Hepatocyte (in vitro differentiated cells): ENCODE measurements at regions not wholly inside any gene's neighbourhood (a gene's known extent, or its start where the extent isn't known, plus 50 kb on each side); places are given as distances from the start of the nearest gene placed in this dataset. TPM values are rescaled to one million over a fixed set of nuclear protein-coding genes. Genes with fewer than 3 reads are reported as not detected.

Experiments
- DNase-seq: peaks from one replicate; pipeline ENCODE4 v3.0.0-alpha.2; 2016; ENCODE audit warnings: low spot score
- H2AFZ ChIP-seq: fragments of 200-600 bp; sonication (generic); 2 replicates; pipeline ENCODE4 v1.6.0; 2016; ENCODE audit warnings: antibody characterized with exemption, mild to moderate bottlenecking
- H3K27ac ChIP-seq: fragments of 200-600 bp; sonication (generic); 2 replicates; pipeline ENCODE4 v1.5.1; 2016; ENCODE audit warnings: mild to moderate bottlenecking
- H3K27me3 ChIP-seq: fragments of 200-600 bp; sonication (generic); 2 replicates; pipeline ENCODE4 v1.6.1; 2016
- H3K36me3 ChIP-seq: fragments of 200-600 bp; sonication (generic); replicated peaks from 2 replicates; pipeline ENCODE4 v1.5.1; 2016; ENCODE audit warnings: low read depth; ENCODE audit not compliant: insufficient read depth
- H3K4me1 ChIP-seq: fragments of 200-600 bp; sonication (generic); 2 replicates; pipeline ENCODE4 v1.5.1; 2016; ENCODE audit warnings: mild to moderate bottlenecking, moderate library complexity; ENCODE audit not compliant: insufficient read depth
- H3K4me2 ChIP-seq: fragments of 200-600 bp; sonication (generic); 2 replicates; pipeline ENCODE4 v1.6.0; 2016
- H3K4me3 ChIP-seq: fragments of 200-600 bp; sonication (generic); 2 replicates; pipeline ENCODE4 v1.5.1; 2016; ENCODE audit warnings: mild to moderate bottlenecking
- H3K79me2 ChIP-seq: fragments of 200-600 bp; sonication (generic); 2 replicates; pipeline ENCODE4 v1.6.0; 2017; ENCODE audit warnings: mild to moderate bottlenecking
- H3K9me2 ChIP-seq: fragments of 200-600 bp; sonication (generic); replicated peaks from 2 replicates; pipeline ENCODE4 v1.6.0; 2017; ENCODE audit warnings: mild to moderate bottlenecking; ENCODE audit not compliant: insufficient read depth
- H3K9me3 ChIP-seq: fragments of 200-600 bp; sonication (generic); 2 replicates; pipeline ENCODE4 v1.5.1; 2016; ENCODE audit warnings: low read depth, mild to moderate bottlenecking
- H4K20me1 ChIP-seq: fragments of 200-600 bp; sonication (generic); 2 replicates; pipeline ENCODE4 v1.6.0; 2016; ENCODE audit warnings: mild to moderate bottlenecking; ENCODE audit not compliant: insufficient read depth, poor library complexity, severe bottlenecking
- EZH2 ChIP-seq: fragments of 200-600 bp; sonication (generic); IDR thresholded peaks from 2 replicates; pipeline ENCODE4 v1.6.1; 2016; ENCODE audit warnings: antibody characterized with exemption, mild to moderate bottlenecking, borderline replicate concordance
- EZH2phosphoT487 ChIP-seq: fragments of 200-600 bp; sonication (generic); IDR thresholded peaks from one replicate; pipeline ENCODE4 v1.6.1; 2018; ENCODE audit warnings: antibody characterized with exemption, mild to moderate bottlenecking, low read depth, moderate library complexity; ENCODE audit not compliant: unreplicated experiment, severe bottlenecking
- WGBS: methylation state at CpG from one replicate; pipeline ENCODE4 v1.1.6; 2016; ENCODE audit warnings: low lambda C conversion rate; ENCODE audit errors: missing lambda C conversion rate; 5-methylcytosine and 5-hydroxymethylcytosine counted together
- small RNA-seq: library from RNA; depleted of rRNA; stranded (forward); fragments of <200 nt; gene quantifications from one replicate; pipeline ENCODE3, GENCODE V24; 2014
- TF ChIP-seq, protein P1 (sequence below): fragments of 200-600 bp; sonication (generic); IDR thresholded peaks from 2 replicates; pipeline ENCODE4 v1.5.1; 2016; ENCODE audit warnings: antibody characterized with exemption, mild to moderate bottlenecking; ENCODE audit not compliant: poor library complexity

DNA sequence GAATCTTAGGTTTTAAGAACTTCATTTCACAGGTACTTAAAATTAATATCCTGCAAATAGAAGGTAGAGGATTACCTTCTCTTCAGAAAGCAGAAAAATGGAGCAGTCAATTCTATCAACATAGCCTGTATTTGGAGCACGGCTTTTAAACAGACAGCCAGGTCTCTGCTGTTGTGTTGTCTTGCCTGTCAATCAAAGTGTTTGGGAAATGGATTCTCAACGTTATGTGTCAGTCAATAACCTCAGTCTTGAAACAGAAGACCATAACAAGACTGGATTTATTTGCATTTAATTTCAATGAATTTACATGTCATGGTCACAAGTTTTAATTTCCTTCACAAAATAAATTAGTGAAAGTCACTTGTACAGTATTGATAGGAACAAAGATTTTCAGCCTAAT lies 51.9 kb upstream of the KRR1 start:
- Histone ChIP-seq H3K79me2 (no peaks in the 10 kb centered on the region), H3K9me2 (no peaks in the 10 kb centered on the region)
- 73% methylated on average over 2 of the region's 2 CpGs for WGBS

DNA sequence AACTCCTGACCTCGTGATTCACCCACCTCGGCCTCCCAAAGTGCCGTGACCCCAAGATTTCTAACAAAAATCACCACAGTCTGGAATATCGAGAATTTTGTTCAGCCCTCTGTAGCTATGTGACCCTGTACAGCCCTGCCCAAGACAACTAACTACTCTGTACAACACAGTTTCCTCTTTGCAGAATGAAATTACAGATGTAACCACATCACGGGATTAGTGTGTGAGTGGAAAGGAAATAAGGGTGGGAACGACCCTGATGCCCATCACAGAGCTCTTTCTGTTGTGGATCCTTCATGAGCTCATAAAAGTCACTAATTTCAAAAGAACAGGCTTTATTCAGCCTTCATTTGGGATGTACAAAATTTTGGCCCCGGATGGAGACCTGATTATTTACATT lies 50.5 kb upstream of the KRR1 start:
- no peak for DNase-seq
- no peak for TF ChIP-seq EZH2phosphoT487
- TF ChIP-seq, protein P1, sequence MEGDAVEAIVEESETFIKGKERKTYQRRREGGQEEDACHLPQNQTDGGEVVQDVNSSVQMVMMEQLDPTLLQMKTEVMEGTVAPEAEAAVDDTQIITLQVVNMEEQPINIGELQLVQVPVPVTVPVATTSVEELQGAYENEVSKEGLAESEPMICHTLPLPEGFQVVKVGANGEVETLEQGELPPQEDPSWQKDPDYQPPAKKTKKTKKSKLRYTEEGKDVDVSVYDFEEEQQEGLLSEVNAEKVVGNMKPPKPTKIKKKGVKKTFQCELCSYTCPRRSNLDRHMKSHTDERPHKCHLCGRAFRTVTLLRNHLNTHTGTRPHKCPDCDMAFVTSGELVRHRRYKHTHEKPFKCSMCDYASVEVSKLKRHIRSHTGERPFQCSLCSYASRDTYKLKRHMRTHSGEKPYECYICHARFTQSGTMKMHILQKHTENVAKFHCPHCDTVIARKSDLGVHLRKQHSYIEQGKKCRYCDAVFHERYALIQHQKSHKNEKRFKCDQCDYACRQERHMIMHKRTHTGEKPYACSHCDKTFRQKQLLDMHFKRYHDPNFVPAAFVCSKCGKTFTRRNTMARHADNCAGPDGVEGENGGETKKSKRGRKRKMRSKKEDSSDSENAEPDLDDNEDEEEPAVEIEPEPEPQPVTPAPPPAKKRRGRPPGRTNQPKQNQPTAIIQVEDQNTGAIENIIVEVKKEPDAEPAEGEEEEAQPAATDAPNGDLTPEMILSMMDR: no peak
- no peak for TF ChIP-seq EZH2
- Histone ChIP-seq H3K4me2 (no peak overlapping the region), H3K4me1 (peaks cover 3% of the 10 kb centered on the region), H3K27ac (no peak overlapping the region), H3K9me3 (no peaks in the 10 kb centered on the region), H3K9me2 (no peaks in the 10 kb centered on the region), H3K4me3 (no peak overlapping the region), H3K79me2 (no peaks in the 10 kb centered on the region), H3K36me3 (no peaks in the 10 kb centered on the region), H4K20me1 (no peaks in the 10 kb centered on the region), H2AFZ (no peak overlapping the region), H3K27me3 (no peaks in the 10 kb centered on the region)
- 72% methylated on average over 7 of the region's 7 CpGs for WGBS

More for the DNA sequence above, 51.9 kb upstream of the KRR1 start:
- no peaks in the 10 kb centered on the region for H3K9me3 ChIP-seq
- no peak for DNase-seq
- no peak overlapping the region for H3K4me3 ChIP-seq
- no peak overlapping the region for H3K27ac ChIP-seq
- no peaks in the 10 kb centered on the region for H3K27me3 ChIP-seq
- no peaks in the 10 kb centered on the region for H3K36me3 ChIP-seq
- TF ChIP-seq, protein P1: no peak
- no peak for TF ChIP-seq EZH2phosphoT487
- TF ChIP-seq EZH2: no peak
- no peaks in the 10 kb centered on the region for H4K20me1 ChIP-seq
- no peak overlapping the region for H2AFZ ChIP-seq
- H3K4me2 ChIP-seq: no peak overlapping the region
- peaks cover 3% of the 10 kb centered on the region for H3K4me1 ChIP-seq

Small RNA genes in the stretch of these regions (small RNA-seq; reads per million reads assigned to genes)
- gene AC011611.1: not detected
- gene AC011611.6: not detected
- not detected for gene RF00156
- gene RN7SL734P: not detected
